ENCODE measurements at regions not wholly inside any gene's neighbourhood (a gene's known extent, or its start where the extent isn't known, plus 50 kb on each side); places are given as distances from the start of the nearest gene placed in this dataset.

DNA sequence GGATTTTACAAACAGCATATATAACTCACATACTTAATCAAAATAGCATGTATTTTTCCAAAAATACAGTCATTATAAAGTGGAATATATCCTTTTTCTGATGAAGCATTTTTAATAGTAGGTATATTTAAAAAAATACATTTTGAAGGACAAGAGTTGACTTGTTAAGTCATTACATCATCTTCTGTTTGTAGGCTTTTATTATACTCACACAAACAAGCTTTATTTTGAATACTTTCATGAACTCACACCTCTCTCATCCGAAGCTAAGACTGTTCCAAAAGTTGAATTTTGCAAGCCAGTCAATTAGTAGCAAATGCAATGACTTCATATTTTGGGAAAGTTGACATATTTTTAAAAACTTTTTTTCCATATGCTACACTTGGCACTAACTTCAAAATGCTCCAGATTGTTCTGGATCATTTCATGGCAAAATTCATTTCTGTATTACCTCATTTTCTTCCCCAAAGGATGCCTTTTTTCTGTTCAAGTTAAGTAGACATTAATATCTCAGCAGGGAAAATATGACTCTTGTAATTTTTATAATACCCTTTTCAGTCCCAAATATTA lies 68.5 kb upstream of the WDR75 start:
- TF ChIP-seq, protein P1, sequence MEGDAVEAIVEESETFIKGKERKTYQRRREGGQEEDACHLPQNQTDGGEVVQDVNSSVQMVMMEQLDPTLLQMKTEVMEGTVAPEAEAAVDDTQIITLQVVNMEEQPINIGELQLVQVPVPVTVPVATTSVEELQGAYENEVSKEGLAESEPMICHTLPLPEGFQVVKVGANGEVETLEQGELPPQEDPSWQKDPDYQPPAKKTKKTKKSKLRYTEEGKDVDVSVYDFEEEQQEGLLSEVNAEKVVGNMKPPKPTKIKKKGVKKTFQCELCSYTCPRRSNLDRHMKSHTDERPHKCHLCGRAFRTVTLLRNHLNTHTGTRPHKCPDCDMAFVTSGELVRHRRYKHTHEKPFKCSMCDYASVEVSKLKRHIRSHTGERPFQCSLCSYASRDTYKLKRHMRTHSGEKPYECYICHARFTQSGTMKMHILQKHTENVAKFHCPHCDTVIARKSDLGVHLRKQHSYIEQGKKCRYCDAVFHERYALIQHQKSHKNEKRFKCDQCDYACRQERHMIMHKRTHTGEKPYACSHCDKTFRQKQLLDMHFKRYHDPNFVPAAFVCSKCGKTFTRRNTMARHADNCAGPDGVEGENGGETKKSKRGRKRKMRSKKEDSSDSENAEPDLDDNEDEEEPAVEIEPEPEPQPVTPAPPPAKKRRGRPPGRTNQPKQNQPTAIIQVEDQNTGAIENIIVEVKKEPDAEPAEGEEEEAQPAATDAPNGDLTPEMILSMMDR (IDR thresholded peaks at IDR 0.05), result no peak
- TF ChIP-seq, protein P2, sequence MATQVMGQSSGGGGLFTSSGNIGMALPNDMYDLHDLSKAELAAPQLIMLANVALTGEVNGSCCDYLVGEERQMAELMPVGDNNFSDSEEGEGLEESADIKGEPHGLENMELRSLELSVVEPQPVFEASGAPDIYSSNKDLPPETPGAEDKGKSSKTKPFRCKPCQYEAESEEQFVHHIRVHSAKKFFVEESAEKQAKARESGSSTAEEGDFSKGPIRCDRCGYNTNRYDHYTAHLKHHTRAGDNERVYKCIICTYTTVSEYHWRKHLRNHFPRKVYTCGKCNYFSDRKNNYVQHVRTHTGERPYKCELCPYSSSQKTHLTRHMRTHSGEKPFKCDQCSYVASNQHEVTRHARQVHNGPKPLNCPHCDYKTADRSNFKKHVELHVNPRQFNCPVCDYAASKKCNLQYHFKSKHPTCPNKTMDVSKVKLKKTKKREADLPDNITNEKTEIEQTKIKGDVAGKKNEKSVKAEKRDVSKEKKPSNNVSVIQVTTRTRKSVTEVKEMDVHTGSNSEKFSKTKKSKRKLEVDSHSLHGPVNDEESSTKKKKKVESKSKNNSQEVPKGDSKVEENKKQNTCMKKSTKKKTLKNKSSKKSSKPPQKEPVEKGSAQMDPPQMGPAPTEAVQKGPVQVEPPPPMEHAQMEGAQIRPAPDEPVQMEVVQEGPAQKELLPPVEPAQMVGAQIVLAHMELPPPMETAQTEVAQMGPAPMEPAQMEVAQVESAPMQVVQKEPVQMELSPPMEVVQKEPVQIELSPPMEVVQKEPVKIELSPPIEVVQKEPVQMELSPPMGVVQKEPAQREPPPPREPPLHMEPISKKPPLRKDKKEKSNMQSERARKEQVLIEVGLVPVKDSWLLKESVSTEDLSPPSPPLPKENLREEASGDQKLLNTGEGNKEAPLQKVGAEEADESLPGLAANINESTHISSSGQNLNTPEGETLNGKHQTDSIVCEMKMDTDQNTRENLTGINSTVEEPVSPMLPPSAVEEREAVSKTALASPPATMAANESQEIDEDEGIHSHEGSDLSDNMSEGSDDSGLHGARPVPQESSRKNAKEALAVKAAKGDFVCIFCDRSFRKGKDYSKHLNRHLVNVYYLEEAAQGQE (IDR thresholded peaks at IDR 0.05; ENCODE audit: insufficient read depth in 1 of 2, low read depth in 2 of 2, low read length in 1 of 2), result no peak
- no peak for TF ChIP-seq TCF7L2 (IDR thresholded peaks at IDR 0.05; ENCODE audit: low read depth, low read length)
- no peak for TF ChIP-seq POLR2AphosphoS5 (IDR thresholded peaks at IDR 0.05; ENCODE audit: low read depth, low read length)

All from Panc1 (cell line).